ENCODE measurements at regions not wholly inside any gene's neighbourhood (a gene's known extent, or its start where the extent isn't known, plus 50 kb on each side); places are given as distances from the start of the nearest gene placed in this dataset.

DNA sequence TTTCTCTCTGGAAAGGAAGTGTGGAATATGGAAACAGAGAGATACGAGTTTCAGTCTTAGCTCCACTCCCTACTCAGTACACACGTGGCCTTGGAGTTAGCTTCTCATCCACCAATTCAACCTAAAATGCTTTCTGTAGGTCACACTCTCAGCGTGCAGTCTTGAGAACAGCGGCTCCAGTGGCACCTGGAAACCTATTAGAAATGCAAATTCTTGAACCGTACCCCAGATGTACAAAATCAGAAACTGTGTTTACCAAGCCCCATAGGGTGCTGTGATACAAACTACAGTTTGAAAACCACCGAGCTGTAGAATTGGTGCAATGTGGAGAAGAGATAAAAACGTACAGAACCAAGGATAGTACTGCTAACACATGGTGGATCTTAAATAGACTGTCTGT lies 91.1 kb upstream of the SP4 start:
- H3K4me3 ChIP-seq (replicated peaks in 1 of 2; ENCODE audit: low read depth in 1 of 2, low read length in 2 of 2), result no peak overlapping the region
- intact Hi-C loops (cut with micrococcal nuclease), result no loop called here
- no peak overlapping the region for H3K9ac ChIP-seq (ENCODE audit: low read length)
- H3K4me2 ChIP-seq (ENCODE audit: low read length), result no peak overlapping the region
- ATAC-seq (no peak), DNase-seq (ENCODE audit: low read depth, low spot score) (no peak)
- H3K36me3 ChIP-seq (ENCODE audit: control insufficient read depth in 1 of 2, insufficient read depth in 2 of 2, low read length in 2 of 2), result no peaks in the 10 kb centered on the region
- no peaks in the 10 kb centered on the region for H3K27me3 ChIP-seq (ENCODE audit: insufficient read depth, low read length)
- H4K20me1 ChIP-seq (ENCODE audit: insufficient read depth), result no peaks in the 10 kb centered on the region
- H3K9me3 ChIP-seq (ENCODE audit: control insufficient read depth in 1 of 2, insufficient read depth in 1 of 2, low read depth in 1 of 2, low read length in 2 of 2), result no peaks in the 10 kb centered on the region
- CTCF ChIA-PET, result no interaction called here
- no peaks in the 10 kb centered on the region for H3K4me1 ChIP-seq (ENCODE audit: control insufficient read depth in 1 of 2, insufficient read depth in 2 of 2, low read length in 2 of 2)
- no peaks in the 10 kb centered on the region for H3K9me2 ChIP-seq (ENCODE audit: insufficient read depth)
- H3K27ac ChIP-seq (ENCODE audit: low read depth, low read length), result no peak overlapping the region
- H3K79me2 ChIP-seq (ENCODE audit: insufficient read depth, low read length), result no peaks in the 10 kb centered on the region
- BruUV-seq (replicated peaks), result no TSS peak
- no peak overlapping the region for H2AFZ ChIP-seq (ENCODE audit: low read depth, low read length, poor library complexity, severe bottlenecking)
- POLR2A ChIA-PET, result interaction anchor here (2.0 kb wide), 1 partner anchor 7 kb away, joined by 4 read pairs; no protein-coding TSS in a partner anchor
- TF ChIP-seq ZNF274 (IDR thresholded peaks at IDR 0.05; ENCODE audit: low read depth, low read length) (no peak), TCF7L2 (IDR thresholded peaks at IDR 0.05; ENCODE audit: borderline replicate concordance, extremely low read depth, insufficient read depth, insufficient read length) (no peak), EZH2 (IDR thresholded peaks at IDR 0.05) (no peak), ZBTB33 (IDR thresholded peaks at IDR 0.05; ENCODE audit: extremely low read depth, insufficient replicate concordance, low read length) (no peak), CEBPB (IDR thresholded peaks at IDR 0.05; ENCODE audit: low read depth) (no peak), SIN3A (IDR thresholded peaks at IDR 0.05; ENCODE audit: low read depth) (no peak)
- RAD21 ChIA-PET (ENCODE audit: low non-redundant PET in 1 of 2, low total read pairs in 2 of 2, uncharacterized antibody in 2 of 2, unreplicated experiment in 2 of 2), result no interaction called here

DNA sequence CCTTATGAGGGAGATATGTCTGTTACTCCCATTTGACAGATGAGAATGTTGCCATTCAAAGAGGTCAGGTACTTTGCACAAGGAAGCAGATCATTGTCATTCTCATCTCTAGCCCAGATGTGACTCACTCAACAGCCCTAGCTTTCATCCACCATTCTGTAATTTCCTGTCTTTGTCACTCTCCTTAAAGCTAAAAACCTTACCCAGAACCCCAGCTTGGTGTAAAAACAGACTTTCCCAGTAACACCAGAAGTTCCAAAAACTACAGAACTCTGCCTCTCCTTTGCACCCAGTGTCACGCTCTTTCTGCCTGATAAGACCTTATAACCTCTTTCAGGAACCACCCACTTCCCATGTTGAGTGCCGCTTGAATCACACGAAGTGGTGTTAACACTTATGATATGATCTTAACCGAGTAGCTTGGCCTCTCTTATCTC lies 89.1 kb upstream of the SP4 start:
- ATAC-seq, result no peak
- Histone ChIP-seq H3K4me2 (ENCODE audit: low read length) (no peak overlapping the region), H3K36me3 (ENCODE audit: control insufficient read depth in 1 of 2, insufficient read depth in 2 of 2, low read length in 2 of 2) (no peaks in the 10 kb centered on the region), H3K27me3 (ENCODE audit: insufficient read depth, low read length) (no peaks in the 10 kb centered on the region), H4K20me1 (ENCODE audit: insufficient read depth) (no peaks in the 10 kb centered on the region), H3K9me3 (ENCODE audit: control insufficient read depth in 1 of 2, insufficient read depth in 1 of 2, low read depth in 1 of 2, low read length in 2 of 2) (no peaks in the 10 kb centered on the region), H3K9me2 (ENCODE audit: insufficient read depth) (no peaks in the 10 kb centered on the region), H3K9ac (ENCODE audit: low read length) (no peak overlapping the region), H2AFZ (ENCODE audit: low read depth, low read length, poor library complexity, severe bottlenecking) (no peak overlapping the region), H3K4me3 (replicated peaks in 1 of 2; ENCODE audit: low read depth in 1 of 2, low read length in 2 of 2) (no peak overlapping the region), H3K27ac (ENCODE audit: low read depth, low read length) (no peak overlapping the region), H3K79me2 (ENCODE audit: insufficient read depth, low read length) (no peaks in the 10 kb centered on the region), H3K4me1 (ENCODE audit: control insufficient read depth in 1 of 2, insufficient read depth in 2 of 2, low read length in 2 of 2) (no peaks in the 10 kb centered on the region)
- ChIA-PET CTCF (no interaction called here), RAD21 (ENCODE audit: low non-redundant PET in 1 of 2, low total read pairs in 2 of 2, uncharacterized antibody in 2 of 2, unreplicated experiment in 2 of 2) (no interaction called here), POLR2A (interaction anchor here (2.0 kb wide), 1 partner anchor 9 kb away, joined by 4 read pairs; no protein-coding TSS in a partner anchor)
- no peak for DNase-seq (ENCODE audit: low read depth, low spot score)
- no TSS peak for BruUV-seq (replicated peaks)
- intact Hi-C loops (cut with micrococcal nuclease), result no loop called here
- TF ChIP-seq TCF7L2 (IDR thresholded peaks at IDR 0.05; ENCODE audit: borderline replicate concordance, extremely low read depth, insufficient read depth, insufficient read length) (no peak), POLR2A (IDR thresholded peaks at IDR 0.05; ENCODE audit: borderline replicate concordance, extremely low read depth, insufficient read depth, insufficient read length) (no peak), SIN3A (IDR thresholded peaks at IDR 0.05; ENCODE audit: low read depth) (no peak), FOSL1 (IDR thresholded peaks at IDR 0.05; ENCODE audit: low read depth) (no peak), ZNF274 (IDR thresholded peaks at IDR 0.05; ENCODE audit: low read depth, low read length) (no peak), ZFX (IDR thresholded peaks at IDR 0.05) (no peak), EZH2phosphoT487 (IDR thresholded peaks at IDR 0.05; ENCODE audit: borderline replicate concordance) (no peak), CBX3 (IDR thresholded peaks at IDR 0.05; ENCODE audit: low read depth) (no peak), ELF1 (IDR thresholded peaks at IDR 0.05; ENCODE audit: borderline replicate concordance, low read depth) (no peak), EGR1 (IDR thresholded peaks at IDR 0.05; ENCODE audit: low read depth) (no peak), MAX (IDR thresholded peaks at IDR 0.05) (no peak)
- TF ChIP-seq, protein P1, sequence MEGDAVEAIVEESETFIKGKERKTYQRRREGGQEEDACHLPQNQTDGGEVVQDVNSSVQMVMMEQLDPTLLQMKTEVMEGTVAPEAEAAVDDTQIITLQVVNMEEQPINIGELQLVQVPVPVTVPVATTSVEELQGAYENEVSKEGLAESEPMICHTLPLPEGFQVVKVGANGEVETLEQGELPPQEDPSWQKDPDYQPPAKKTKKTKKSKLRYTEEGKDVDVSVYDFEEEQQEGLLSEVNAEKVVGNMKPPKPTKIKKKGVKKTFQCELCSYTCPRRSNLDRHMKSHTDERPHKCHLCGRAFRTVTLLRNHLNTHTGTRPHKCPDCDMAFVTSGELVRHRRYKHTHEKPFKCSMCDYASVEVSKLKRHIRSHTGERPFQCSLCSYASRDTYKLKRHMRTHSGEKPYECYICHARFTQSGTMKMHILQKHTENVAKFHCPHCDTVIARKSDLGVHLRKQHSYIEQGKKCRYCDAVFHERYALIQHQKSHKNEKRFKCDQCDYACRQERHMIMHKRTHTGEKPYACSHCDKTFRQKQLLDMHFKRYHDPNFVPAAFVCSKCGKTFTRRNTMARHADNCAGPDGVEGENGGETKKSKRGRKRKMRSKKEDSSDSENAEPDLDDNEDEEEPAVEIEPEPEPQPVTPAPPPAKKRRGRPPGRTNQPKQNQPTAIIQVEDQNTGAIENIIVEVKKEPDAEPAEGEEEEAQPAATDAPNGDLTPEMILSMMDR (IDR thresholded peaks at IDR 0.05 in 2 of 3, conservative IDR thresholded peaks at IDR 0.05 in 1 of 3; ENCODE audit: borderline replicate concordance in 1 of 3, insufficient read depth in 1 of 3, low read depth in 2 of 3, low read length in 2 of 3), result no peak

Measured in HCT116 (cell line).